A172 (cell line): ENCODE measurements at regions not wholly inside any gene's neighbourhood (a gene's known extent, or its start where the extent isn't known, plus 50 kb on each side); places are given as distances from the start of the nearest gene placed in this dataset.
"Not testable (repeated sequence)": the region's sequence is repeated elsewhere in the genome, so short reads cannot be mapped to it uniquely, and the experiment has no call there.

ENCODE experiments used
- DNase-seq: peaks from one replicate; pipeline ENCODE4 v3.0.0-alpha.2; 2015; ENCODE audit warnings: low spot score

- DNase-seq: not testable (repeated sequence)
Measured at GRCh38 chr4:159939681-159940080, 836.8 kb downstream of the RAPGEF2 start.

DNA sequence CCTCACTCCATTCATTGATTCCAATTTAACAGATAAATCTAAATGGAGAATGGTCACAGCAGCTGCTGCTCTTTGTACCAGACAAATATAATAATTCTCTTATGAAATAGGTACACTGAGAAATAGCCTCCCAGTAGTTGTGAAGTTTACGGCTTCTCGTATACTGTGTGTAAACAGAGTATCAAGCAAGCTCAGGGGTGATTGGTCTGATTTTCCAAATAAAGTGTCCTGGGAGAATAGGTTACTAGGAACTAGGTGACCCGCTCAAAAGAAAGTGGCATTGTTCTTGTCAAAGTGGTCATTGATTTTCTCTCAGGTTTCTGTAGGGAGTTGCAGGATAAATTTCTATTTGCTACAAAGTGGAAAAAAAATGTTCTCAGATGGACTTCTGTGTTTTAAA, 838.2 kb downstream of the RAPGEF2 start:
- DNase-seq: no peak

- DNase-seq: no peak
Measured at GRCh38 chr4:159944477-159944876, 841.6 kb downstream of the RAPGEF2 start.

DNA sequence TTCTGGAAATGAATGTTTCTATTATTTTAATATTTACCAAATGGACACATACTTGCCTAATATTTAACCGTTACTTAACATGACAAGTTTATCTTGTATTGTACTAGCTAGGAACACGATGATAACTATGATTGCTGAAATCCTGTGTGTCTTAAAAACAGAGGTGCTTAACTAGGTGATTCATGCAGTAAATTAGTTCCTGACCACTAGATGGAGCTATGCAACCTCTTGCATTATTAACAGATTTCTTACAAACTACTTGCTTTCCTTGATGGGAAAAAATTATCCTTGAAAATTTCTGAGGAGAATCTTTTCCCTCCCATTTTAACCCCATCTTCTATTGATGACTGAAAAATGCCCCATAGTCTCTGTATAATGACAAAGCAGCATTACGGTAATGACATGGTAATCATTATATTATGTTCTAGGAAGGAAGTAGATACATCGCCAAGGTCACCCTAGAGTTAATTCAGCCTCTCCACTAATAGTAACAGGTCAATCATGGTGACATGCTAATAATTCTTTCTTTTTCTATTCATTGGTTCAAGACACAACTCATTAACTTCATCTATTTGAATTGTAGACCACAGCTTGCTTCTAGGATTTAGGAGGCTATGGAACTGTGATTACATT, 844.2 kb downstream of the RAPGEF2 start:
- DNase-seq: peak; percentile 65

GRCh38 chr4:159950707-159951106, 847.8 kb downstream of the RAPGEF2 start:
- DNase-seq: no peak

- DNase-seq: no peak
Measured at GRCh38 chr4:159966746-159967145, 863.9 kb downstream of the RAPGEF2 start.

DNA sequence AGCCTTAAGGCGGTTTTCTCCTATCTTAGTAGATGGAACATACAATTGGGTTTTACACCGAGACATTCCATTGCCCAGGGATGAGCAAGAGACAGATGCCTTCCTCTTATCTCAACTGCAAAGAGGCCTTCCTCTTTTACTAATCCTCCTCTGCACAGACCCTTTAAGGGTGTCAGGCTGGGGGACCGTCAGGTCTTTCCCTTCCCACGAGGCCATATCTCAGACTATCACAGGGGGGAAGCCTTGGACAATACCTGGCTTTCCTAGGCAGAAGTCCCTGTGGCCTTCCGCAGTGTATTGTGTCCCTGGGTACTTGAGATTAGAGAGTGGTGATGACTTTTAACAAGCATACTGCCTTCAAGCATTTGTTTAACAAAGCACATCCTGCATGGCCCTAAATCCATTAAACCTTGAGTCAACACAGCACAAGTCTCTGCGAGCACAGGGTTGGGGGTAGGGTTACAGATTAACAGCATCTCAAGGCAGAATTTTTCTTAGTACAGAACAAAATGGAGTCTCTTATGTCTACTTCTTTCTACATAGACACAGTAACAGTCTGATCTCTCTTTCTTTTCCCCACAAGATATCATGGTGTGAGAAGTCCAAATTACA, 874.1 kb downstream of the RAPGEF2 start:
- not testable (repeated sequence) for DNase-seq

GRCh38 chr4:159977907-159978617, 875.2 kb downstream of the RAPGEF2 start:
- no peak for DNase-seq

DNA sequence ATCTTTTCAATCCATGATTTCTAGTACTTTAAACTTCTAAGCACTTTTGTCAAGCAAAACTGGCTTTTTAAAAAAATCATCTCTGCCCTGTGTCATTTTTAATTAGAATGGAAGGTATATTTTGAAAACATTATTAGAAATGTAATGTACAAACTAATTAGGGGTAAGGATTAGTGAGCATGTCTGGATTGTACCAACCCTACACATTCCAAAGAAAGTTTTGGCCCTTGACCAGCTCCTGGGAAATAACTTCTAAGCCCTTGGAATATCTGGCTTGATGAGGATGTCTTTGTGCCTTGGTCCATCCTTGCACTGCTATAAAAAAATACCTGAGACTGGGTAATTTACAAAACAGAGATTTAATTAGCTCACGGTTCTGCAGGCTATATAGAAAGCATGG, 876.5 kb downstream of the RAPGEF2 start:
- no peak for DNase-seq

- no peak for DNase-seq
Measured at GRCh38 chr4:159979953-159980352, 877.1 kb downstream of the RAPGEF2 start.

DNA sequence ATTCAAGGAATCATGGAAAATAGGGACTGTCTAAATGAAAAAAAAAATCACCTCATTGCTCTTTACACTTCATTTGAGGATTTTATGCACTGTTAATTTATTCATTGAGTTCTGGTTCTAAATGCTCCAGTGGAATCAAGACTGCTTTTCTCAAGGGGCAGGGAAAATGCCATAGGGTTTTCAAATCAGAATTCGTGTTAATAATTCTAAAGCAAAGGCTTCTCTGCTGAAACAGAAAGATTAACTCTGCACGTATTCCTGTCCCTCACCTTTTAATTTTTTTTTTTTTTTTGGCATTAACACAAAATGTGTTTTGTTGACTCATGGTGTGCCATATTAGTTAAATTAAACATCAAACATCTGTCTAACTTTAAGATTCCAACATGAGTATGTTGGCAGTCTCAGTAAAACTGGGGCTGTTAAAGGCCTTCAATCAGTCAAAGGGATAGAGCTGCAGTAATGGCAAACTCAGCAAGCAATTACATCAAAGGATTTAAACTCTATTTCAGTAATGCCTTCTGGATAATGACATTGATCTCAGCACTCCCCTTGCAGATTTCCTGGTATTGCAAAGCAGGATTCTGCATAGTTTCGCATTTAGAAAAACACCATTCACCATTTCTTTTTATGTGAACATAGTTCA, 878.1 kb downstream of the RAPGEF2 start:
- DNase-seq: no peak

DNA sequence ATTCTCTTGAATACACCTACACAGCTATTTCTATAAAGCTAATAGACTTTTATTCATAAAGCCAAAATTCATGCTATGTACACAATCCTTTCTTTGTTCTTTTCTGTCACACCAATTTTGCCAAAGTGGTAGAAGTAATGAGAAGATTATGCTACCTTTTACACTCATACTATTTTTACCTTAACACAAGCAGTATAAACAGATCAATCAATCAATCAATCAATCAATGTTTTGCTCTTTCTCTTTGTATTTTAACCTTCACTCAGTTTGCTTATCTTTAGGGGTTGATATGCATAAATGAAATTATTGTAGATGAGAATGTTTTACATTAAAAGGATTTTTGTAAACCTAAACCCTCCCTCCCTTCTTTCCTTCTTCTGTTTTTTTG, 878.6 kb downstream of the RAPGEF2 start:
- DNase-seq: no peak

- no peak for DNase-seq
Measured at GRCh38 chr4:159983082-159983481, 880.2 kb downstream of the RAPGEF2 start.

- no peak for DNase-seq
Measured at GRCh38 chr4:160009656-160010493, 907.0 kb downstream of the RAPGEF2 start.

DNA sequence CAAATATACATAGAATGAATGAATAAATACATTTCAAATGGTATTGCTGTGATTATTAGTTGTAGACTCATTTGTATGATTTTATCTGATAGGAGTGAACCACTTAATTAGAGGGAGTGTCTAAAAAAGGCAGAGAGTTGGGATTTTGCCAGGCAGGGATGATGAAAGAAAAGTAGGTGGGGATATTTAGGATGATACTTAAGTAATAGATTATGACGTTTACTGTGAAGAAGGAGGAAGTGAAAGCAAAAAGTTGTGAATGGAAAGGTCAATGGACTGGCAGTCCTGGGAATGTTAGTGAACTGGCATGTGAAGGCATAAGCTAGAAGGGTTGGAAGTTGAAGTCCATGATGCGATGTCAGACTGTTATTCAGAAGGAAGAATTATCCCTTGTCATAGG, 917.1 kb downstream of the RAPGEF2 start:
- no peak for DNase-seq

DNA sequence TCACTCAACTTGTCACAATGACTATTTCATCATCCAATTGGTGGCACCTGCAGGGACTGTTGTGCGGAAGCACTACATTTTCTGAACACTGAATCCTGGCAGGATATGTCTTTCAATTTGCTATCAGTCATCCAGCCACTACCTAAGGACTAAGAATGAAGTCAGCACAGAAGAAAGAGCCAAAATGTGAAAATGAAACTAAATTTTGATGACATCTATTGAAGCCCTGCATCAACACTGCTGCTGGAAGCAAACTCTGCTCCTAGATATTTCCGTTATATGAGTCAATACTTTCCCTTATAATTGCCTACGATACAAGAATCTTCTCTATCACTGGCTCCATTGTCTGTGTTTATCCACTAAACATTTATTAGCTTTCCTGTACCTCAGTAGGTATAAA, 917.9 kb downstream of the RAPGEF2 start:
- no peak for DNase-seq

DNA sequence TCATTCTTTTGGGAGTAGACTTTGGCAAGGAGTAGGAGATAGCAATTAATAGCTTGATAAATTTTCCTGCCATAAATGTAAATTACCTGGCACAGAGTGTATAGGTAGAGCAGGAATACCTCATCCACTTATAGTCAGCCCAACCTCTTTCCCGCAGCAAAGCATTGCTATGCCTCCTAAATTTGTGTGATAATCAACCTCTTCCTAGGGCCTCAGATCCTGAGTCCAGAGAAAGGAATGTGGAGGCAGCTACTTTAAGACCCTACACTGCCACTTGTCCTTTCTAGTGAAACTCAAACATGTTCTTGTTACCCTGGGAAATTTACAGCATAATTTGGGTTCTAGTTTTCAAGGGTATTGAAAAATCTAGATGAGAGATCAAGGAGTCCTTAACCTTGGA, 919.0 kb downstream of the RAPGEF2 start:
- DNase-seq: no peak

DNA sequence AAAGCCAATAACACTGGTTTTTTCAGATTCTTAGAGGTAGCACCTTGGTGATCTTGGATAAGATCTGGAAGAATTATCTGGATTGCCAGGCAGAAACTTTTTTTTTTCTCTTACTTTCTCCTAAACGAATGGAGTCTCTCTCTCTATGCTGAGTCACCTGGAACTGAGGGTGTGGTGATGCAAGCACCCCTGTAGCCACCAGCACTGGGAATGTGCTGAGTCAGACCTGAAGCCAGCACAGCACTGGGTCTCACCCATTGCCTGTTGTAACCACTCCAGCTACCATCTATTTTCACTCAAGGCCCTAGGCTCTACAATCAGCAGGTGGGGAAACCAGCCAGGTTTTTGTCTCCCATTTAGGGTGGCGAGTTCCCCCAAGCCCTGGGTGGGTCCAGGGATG, 923.8 kb downstream of the RAPGEF2 start:
- DNase-seq: peak; percentile 74

DNA sequence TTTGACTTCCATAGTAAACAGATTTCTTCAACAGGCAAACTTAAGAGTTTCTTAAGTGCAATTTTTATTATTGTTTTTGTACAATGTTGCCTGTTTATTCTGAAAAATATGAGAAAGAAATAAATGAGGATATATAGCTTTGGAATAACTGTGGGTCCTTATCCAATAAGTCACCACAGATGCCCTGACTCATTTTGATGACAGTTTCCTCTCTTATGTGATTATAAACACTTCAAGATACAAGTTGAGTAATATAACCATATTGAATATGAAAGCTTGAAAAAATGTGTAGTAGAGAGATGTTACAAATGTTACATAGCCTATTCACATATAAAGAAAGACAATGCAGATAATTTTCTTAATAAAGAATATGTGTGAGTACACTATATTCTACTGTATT, 931.6 kb downstream of the RAPGEF2 start:
- DNase-seq: no peak

GRCh38 chr4:160038615-160039014, 935.7 kb downstream of the RAPGEF2 start:
- peak; percentile 28 for DNase-seq

DNA sequence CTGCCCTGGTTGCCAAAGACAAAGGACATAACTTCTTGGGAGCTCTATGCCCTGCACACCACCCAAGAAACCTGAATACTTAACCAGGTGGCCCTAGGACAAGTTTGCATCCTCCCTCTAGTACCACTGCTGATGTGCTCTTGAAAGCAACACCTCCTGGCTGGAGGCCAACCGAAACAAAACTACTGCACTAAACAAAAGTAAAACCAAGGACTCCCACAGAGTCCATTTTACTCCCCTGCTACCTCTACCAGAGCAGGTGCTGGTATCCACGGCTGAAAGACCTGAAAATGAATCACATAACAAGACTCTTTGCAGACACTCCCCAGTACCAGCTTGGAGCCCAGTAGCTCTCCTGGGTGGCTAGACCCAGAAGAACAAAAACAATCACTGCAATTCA, 941.8 kb downstream of the RAPGEF2 start:
- DNase-seq: no peak
